ENCODE measurements at regions not wholly inside any gene's neighbourhood (a gene's known extent, or its start where the extent isn't known, plus 50 kb on each side); places are given as distances from the start of the nearest gene placed in this dataset.

DNA sequence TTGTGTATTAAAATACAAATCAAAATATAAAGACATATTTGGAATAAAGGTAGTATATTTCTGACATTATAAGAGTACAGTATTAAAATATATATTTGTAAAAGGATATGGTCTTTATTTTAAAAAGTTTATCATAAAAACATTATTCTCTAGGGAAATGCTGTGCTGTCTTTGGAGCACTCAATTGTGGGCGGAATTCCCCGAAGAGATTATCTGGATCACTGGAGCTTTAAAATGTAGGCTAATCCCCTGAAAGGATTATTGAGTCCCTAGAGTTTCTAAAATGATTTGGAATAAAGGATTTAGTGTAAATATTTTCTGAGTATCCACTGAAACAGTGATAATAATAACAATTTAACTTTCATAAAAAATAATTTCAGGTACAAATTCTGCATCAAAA is 1239.4 kb downstream of the TECRL start:
- DNase-seq = no peak
- no peaks in the 10 kb centered on the region for H3K4me1 Mint-ChIP-seq (ENCODE audit: low read depth, unreplicated experiment)
- no peaks in the 10 kb centered on the region for H3K27me3 Mint-ChIP-seq (ENCODE audit: unreplicated experiment)
- H3K9me3 Mint-ChIP-seq (ENCODE audit: low read depth, unreplicated experiment) = peaks cover 9% of the 10 kb centered on the region
- CTCF ChIA-PET = no interaction called here
- no peak overlapping the region for H3K27ac Mint-ChIP-seq (ENCODE audit: unreplicated experiment)
- intact Hi-C loops (cut with micrococcal nuclease; ENCODE audit: unreplicated experiment) = no loop called here
- TF ChIP-seq, protein P1, sequence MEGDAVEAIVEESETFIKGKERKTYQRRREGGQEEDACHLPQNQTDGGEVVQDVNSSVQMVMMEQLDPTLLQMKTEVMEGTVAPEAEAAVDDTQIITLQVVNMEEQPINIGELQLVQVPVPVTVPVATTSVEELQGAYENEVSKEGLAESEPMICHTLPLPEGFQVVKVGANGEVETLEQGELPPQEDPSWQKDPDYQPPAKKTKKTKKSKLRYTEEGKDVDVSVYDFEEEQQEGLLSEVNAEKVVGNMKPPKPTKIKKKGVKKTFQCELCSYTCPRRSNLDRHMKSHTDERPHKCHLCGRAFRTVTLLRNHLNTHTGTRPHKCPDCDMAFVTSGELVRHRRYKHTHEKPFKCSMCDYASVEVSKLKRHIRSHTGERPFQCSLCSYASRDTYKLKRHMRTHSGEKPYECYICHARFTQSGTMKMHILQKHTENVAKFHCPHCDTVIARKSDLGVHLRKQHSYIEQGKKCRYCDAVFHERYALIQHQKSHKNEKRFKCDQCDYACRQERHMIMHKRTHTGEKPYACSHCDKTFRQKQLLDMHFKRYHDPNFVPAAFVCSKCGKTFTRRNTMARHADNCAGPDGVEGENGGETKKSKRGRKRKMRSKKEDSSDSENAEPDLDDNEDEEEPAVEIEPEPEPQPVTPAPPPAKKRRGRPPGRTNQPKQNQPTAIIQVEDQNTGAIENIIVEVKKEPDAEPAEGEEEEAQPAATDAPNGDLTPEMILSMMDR (IDR thresholded peaks at IDR 0.05; ENCODE audit: unreplicated experiment) = no peak
- BruUV-seq (replicated peaks) = no TSS peak
- H3K4me3 Mint-ChIP-seq (ENCODE audit: low read depth, unreplicated experiment) = no peak overlapping the region
- no peaks in the 10 kb centered on the region for H3K36me3 Mint-ChIP-seq (ENCODE audit: insufficient read depth, unreplicated experiment)

DNA sequence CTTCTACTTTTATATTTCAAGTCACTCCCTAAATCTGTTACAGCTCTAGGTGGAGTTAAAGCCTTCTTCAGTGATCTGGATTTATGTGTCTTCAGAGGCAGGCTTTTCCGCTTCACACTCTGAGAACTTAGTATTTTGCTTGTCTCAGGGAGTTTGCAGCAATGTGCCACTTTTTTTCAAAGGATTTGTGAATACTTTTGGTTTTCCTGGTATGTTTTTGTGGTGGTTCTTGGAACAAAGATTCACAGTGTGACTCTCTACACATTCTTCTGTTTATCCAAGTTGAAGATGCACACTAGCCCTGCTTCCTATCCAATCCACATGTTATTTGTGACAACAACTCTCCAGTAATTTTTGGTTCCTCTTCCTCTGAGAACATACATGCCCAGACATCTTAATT is 1253.7 kb downstream of the TECRL start:
- no peak for DNase-seq
- TF ChIP-seq, protein P1 (IDR thresholded peaks at IDR 0.05; ENCODE audit: unreplicated experiment) = no peak
- Mint-ChIP-seq H3K4me1 (ENCODE audit: low read depth, unreplicated experiment) (no peaks in the 10 kb centered on the region), H3K4me3 (ENCODE audit: low read depth, unreplicated experiment) (no peak overlapping the region), H3K27ac (ENCODE audit: unreplicated experiment) (no peak overlapping the region), H3K27me3 (ENCODE audit: unreplicated experiment) (no peaks in the 10 kb centered on the region), H3K36me3 (ENCODE audit: insufficient read depth, unreplicated experiment) (no peaks in the 10 kb centered on the region), H3K9me3 (ENCODE audit: low read depth, unreplicated experiment) (peaks cover 14% of the 10 kb centered on the region)
- CTCF ChIA-PET = no interaction called here
- intact Hi-C loops (cut with micrococcal nuclease; ENCODE audit: unreplicated experiment) = no loop called here
- no TSS peak for BruUV-seq (replicated peaks)

DNA sequence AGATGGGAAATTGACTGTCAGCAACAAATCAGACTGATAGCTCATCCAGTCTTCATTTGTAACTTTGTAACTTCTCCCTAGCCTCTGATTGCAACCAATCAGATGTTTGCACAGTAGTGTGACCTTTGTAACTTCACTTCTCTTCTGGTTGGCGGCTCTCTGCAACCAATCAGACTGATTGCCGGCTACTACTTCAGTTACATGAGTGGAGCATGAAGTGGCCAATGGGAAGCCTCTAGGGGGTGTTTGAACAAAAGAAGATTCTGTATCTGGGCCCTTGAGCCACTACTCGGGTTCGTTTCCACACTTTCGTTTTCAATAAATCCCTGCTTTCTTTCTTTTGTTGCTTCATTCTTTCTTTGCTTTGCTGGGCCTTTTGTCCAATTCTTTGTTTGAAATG is 1285.8 kb downstream of the TECRL start:
- CTCF ChIA-PET = no interaction called here
- Mint-ChIP-seq H3K36me3 (ENCODE audit: insufficient read depth, unreplicated experiment) (no peaks in the 10 kb centered on the region), H3K27me3 (ENCODE audit: unreplicated experiment) (no peaks in the 10 kb centered on the region), H3K4me1 (ENCODE audit: low read depth, unreplicated experiment) (no peaks in the 10 kb centered on the region), H3K4me3 (ENCODE audit: low read depth, unreplicated experiment) (no peak overlapping the region), H3K9me3 (ENCODE audit: low read depth, unreplicated experiment) (peaks cover 8% of the 10 kb centered on the region), H3K27ac (ENCODE audit: unreplicated experiment) (no peak overlapping the region)
- no TSS peak for BruUV-seq (replicated peaks)
- TF ChIP-seq, protein P1 (IDR thresholded peaks at IDR 0.05; ENCODE audit: unreplicated experiment) = no peak
- DNase-seq = no peak
- intact Hi-C loops (cut with micrococcal nuclease; ENCODE audit: unreplicated experiment) = no loop called here

- peaks cover 8% of the 10 kb centered on the region for H3K9me3 Mint-ChIP-seq (ENCODE audit: low read depth, unreplicated experiment)
- no peak overlapping the region for H3K27ac Mint-ChIP-seq (ENCODE audit: unreplicated experiment)
- no peaks in the 10 kb centered on the region for H3K27me3 Mint-ChIP-seq (ENCODE audit: unreplicated experiment)
- H3K36me3 Mint-ChIP-seq (ENCODE audit: insufficient read depth, unreplicated experiment) = no peaks in the 10 kb centered on the region
- CTCF ChIA-PET = no interaction called here
- H3K4me3 Mint-ChIP-seq (ENCODE audit: low read depth, unreplicated experiment) = no peak overlapping the region
- no peaks in the 10 kb centered on the region for H3K4me1 Mint-ChIP-seq (ENCODE audit: low read depth, unreplicated experiment)
- intact Hi-C loops (cut with micrococcal nuclease; ENCODE audit: unreplicated experiment) = no loop called here
- no peak for DNase-seq
- no TSS peak for BruUV-seq (replicated peaks)
- TF ChIP-seq, protein P1 (IDR thresholded peaks at IDR 0.05; ENCODE audit: unreplicated experiment) = no peak
Measured at GRCh38 chr4:63122955-63123354, 1286.3 kb downstream of the TECRL start.

- CTCF ChIA-PET = no interaction called here
- Mint-ChIP-seq H3K27me3 (ENCODE audit: unreplicated experiment) (no peaks in the 10 kb centered on the region), H3K9me3 (ENCODE audit: low read depth, unreplicated experiment) (peaks cover 5% of the 10 kb centered on the region), H3K36me3 (ENCODE audit: insufficient read depth, unreplicated experiment) (no peaks in the 10 kb centered on the region), H3K4me1 (ENCODE audit: low read depth, unreplicated experiment) (no peaks in the 10 kb centered on the region), H3K27ac (ENCODE audit: unreplicated experiment) (no peak overlapping the region), H3K4me3 (ENCODE audit: low read depth, unreplicated experiment) (no peak overlapping the region)
- TF ChIP-seq, protein P1 (IDR thresholded peaks at IDR 0.05; ENCODE audit: unreplicated experiment) = no peak
- DNase-seq = no peak
- intact Hi-C loops (cut with micrococcal nuclease; ENCODE audit: unreplicated experiment) = no loop called here
- no TSS peak for BruUV-seq (replicated peaks)
Measured at GRCh38 chr4:63106600-63106999, 1302.7 kb downstream of the TECRL start.
